H1 (cell line): ENCODE measurements at regions not wholly inside any gene's neighbourhood (a gene's known extent, or its start where the extent isn't known, plus 50 kb on each side); places are given as distances from the start of the nearest gene placed in this dataset.

Experiments
- CTCF ChIA-PET: fragments of 300-600 bp; sonication (Branson Sonifier 250); formaldehyde crosslinking; loops from one replicate; lab custom pipeline; 2021; ENCODE audit not compliant: partially characterized antibody; lab: Charles Lee
- POLR2A ChIA-PET: fragments of 300-600 bp; sonication (Branson Sonifier 250); formaldehyde crosslinking; loops from one replicate; lab custom pipeline; 2021; ENCODE audit warnings: inconsistent platforms; ENCODE audit not compliant: partially characterized antibody; lab: Charles Lee
- DNase-seq, 2 experiments: peaks; one replicate each; pipeline versions ENCODE4 v3.0.0 to v3.0.0-alpha.2; 2010 to 2022; ENCODE audit warnings: low spot score in 2 of 2, low read depth in 1 of 2, mixed read lengths in 1 of 2
- FAIRE-seq: peaks from 2 replicates; lab custom pipeline; 2011; peaks lifted over from hg19 to GRCh38; lab: Jason Lieb, UNC
- H2AFZ ChIP-seq: 2 replicates; pipeline ENCODE4 v1.8.1; 2012; ENCODE audit warnings: low read length, inconsistent platforms
- H2AK5ac ChIP-seq: 2 replicates; pipeline ENCODE4 v1.6.1; 2013; ENCODE audit warnings: low read depth, low read length
- H2BK120ac ChIP-seq: replicated peaks from 2 replicates; pipeline ENCODE3; 2013; ENCODE audit warnings: low read depth, low read length, inconsistent platforms
- H2BK12ac ChIP-seq: 2 replicates; pipeline ENCODE4 v1.6.1; 2013; ENCODE audit warnings: low read depth, low read length
- H2BK15ac ChIP-seq: 2 replicates; pipeline ENCODE4 v1.6.1; 2013; ENCODE audit warnings: low read length
- H2BK20ac ChIP-seq: 2 replicates; pipeline ENCODE4 v1.6.1; 2013; ENCODE audit warnings: low read length
- H2BK5ac ChIP-seq: 2 replicates; pipeline ENCODE4 v1.6.1; 2013; ENCODE audit warnings: low read depth, low read length
- H3K14ac ChIP-seq: 2 replicates; pipeline ENCODE4 v1.6.1; 2013; ENCODE audit warnings: inconsistent platforms; ENCODE audit not compliant: insufficient read length
- H3K18ac ChIP-seq: 2 replicates; pipeline ENCODE4 v1.6.1; 2013; ENCODE audit warnings: low read length; ENCODE audit errors: extremely low read depth
- H3K23ac ChIP-seq: 2 replicates; pipeline ENCODE4 v1.6.1; 2013; ENCODE audit warnings: inconsistent platforms; ENCODE audit not compliant: insufficient read length
- H3K23me2 ChIP-seq: 2 replicates; pipeline ENCODE4 v1.6.1; 2013; ENCODE audit warnings: low read depth, low read length
- H3K27ac ChIP-seq: 2 replicates; pipeline ENCODE4 v1.6.1; 2011; ENCODE audit warnings: low read depth, low read length, inconsistent platforms
- H3K27me3 ChIP-seq, 4 experiments: replicated peaks in 1 of 4; 1 replicate in 1 of 4; 2 replicates in 3 of 4; pipeline versions ENCODE4 v1.6.1 to v1.8.1; 2011 to 2013; ENCODE audit warnings: low read length in 3 of 4, mild to moderate bottlenecking in 3 of 4, inconsistent platforms in 2 of 4, mixed read lengths in 2 of 4, moderate library complexity in 1 of 4; ENCODE audit not compliant: control insufficient read depth in 3 of 4, insufficient read depth in 3 of 4; ENCODE audit errors: extremely low read depth in 1 of 4
- H3K36me3 ChIP-seq, 4 experiments: 2 replicates each; pipeline versions ENCODE4 v1.6.1 to v1.8.1; 2011 to 2013; ENCODE audit warnings: mild to moderate bottlenecking in 4 of 4, low read length in 3 of 4, moderate library complexity in 2 of 4, control low read depth in 1 of 4, inconsistent platforms in 1 of 4; ENCODE audit not compliant: insufficient read depth in 4 of 4, control insufficient read depth in 2 of 4
- H3K4ac ChIP-seq: replicated peaks from 2 replicates; pipeline ENCODE3; 2013; ENCODE audit warnings: low read length, low read depth, mixed read lengths, inconsistent platforms; ENCODE audit not compliant: insufficient read length
- H3K4me1 ChIP-seq, 4 experiments: replicated peaks in 1 of 4; 1 replicate in 1 of 4; 2 replicates in 3 of 4; pipeline versions ENCODE4 v1.6.1 to v1.8.1; 2011 to 2013; ENCODE audit warnings: low read length in 3 of 4, inconsistent platforms in 2 of 4, mixed read lengths in 1 of 4; ENCODE audit not compliant: insufficient read depth in 4 of 4, control insufficient read depth in 3 of 4
- H3K4me2 ChIP-seq, 2 experiments: 2 replicates each; pipeline versions ENCODE4 v1.6.1 to v1.8.1; 2011 to 2013; ENCODE audit warnings: low read depth in 2 of 2, low read length in 2 of 2, control low read depth in 1 of 2, inconsistent platforms in 1 of 2, mild to moderate bottlenecking in 1 of 2; ENCODE audit not compliant: insufficient read depth in 1 of 2
- H3K4me3 ChIP-seq, 4 experiments: fragments of 200-600, 300-600 bp in 1 of 4; sonication (generic), shearing (Covaris generic), sonication (Bioruptor Twin) in 1 of 4; 2 replicates each; pipeline versions ENCODE4 v1.5.1 to v1.8.1; 2011 to 2016; ENCODE audit warnings: low read length in 4 of 4, low read depth in 3 of 4, control low read depth in 2 of 4, inconsistent platforms in 2 of 4, mild to moderate bottlenecking in 2 of 4, mixed read lengths in 1 of 4, moderate library complexity in 1 of 4; ENCODE audit not compliant: insufficient read depth in 2 of 4; ENCODE audit errors: extremely low read depth in 1 of 4
- H3K56ac ChIP-seq: replicated peaks from 2 replicates; pipeline ENCODE3; 2013; ENCODE audit warnings: low read depth, mild to moderate bottlenecking, mixed read lengths, low read length, inconsistent platforms; ENCODE audit not compliant: insufficient read length
- H3K79me1 ChIP-seq: 2 replicates; pipeline ENCODE4 v1.6.1; 2013; ENCODE audit warnings: low read depth, low read length, control low read depth
- H3K79me2 ChIP-seq, 2 experiments: 2 replicates each; pipeline versions ENCODE4 v1.6.1 to v1.8.1; 2012 to 2013; ENCODE audit warnings: low read length in 2 of 2, mild to moderate bottlenecking in 2 of 2, inconsistent platforms in 1 of 2; ENCODE audit not compliant: insufficient read depth in 2 of 2, control insufficient read depth in 1 of 2
- H3K9ac ChIP-seq, 4 experiments: replicated peaks in 1 of 4; 1 replicate in 1 of 4; 2 replicates in 3 of 4; pipeline versions ENCODE4 v1.6.1 to v1.8.1; 2011 to 2013; ENCODE audit warnings: low read depth in 3 of 4, low read length in 3 of 4, control low read depth in 2 of 4, mild to moderate bottlenecking in 2 of 4, moderate library complexity in 2 of 4, inconsistent platforms in 1 of 4; ENCODE audit errors: extremely low read depth in 1 of 4
- H3K9me3 ChIP-seq, 2 experiments: 2 replicates each; pipeline versions ENCODE4 v1.6.1 to v1.8.1; 2012 to 2013; ENCODE audit warnings: mild to moderate bottlenecking in 2 of 2, moderate library complexity in 2 of 2, control low read depth in 1 of 2, inconsistent platforms in 1 of 2, low read depth in 1 of 2, low read length in 1 of 2, mixed read lengths in 1 of 2; ENCODE audit not compliant: insufficient read depth in 2 of 2
- H4K20me1 ChIP-seq, 2 experiments: replicated peaks in 1 of 2; 2 replicates each; pipeline versions ENCODE3 to v1.8.1; 2011 to 2013; ENCODE audit warnings: inconsistent platforms in 2 of 2, low read length in 2 of 2, mild to moderate bottlenecking in 1 of 2; ENCODE audit not compliant: insufficient read depth in 2 of 2, control insufficient read depth in 1 of 2
- H4K5ac ChIP-seq: 2 replicates; pipeline ENCODE4 v1.6.1; 2013; ENCODE audit warnings: low read length, low read depth, mixed read lengths, inconsistent platforms; ENCODE audit not compliant: insufficient read length
- H4K8ac ChIP-seq: 2 replicates; pipeline ENCODE4 v1.8.0; 2013; ENCODE audit warnings: mild to moderate bottlenecking, moderate library complexity, low read length, inconsistent platforms; ENCODE audit not compliant: insufficient read depth; ENCODE audit errors: extremely low read depth
- H4K91ac ChIP-seq: replicated peaks from 2 replicates; pipeline ENCODE3; 2013; ENCODE audit warnings: low read length, mixed read lengths, inconsistent platforms; ENCODE audit not compliant: insufficient read length
- CEBPB ChIP-seq: IDR thresholded peaks from 2 replicates; pipeline ENCODE4 v1.6.1; 2012; ENCODE audit warnings: low read depth, low read length
- CHD2 ChIP-seq: IDR thresholded peaks from 2 replicates; pipeline ENCODE4 v1.6.1; 2012; ENCODE audit warnings: low read length, improper control_type of control experiment
- CREB1 ChIP-seq: IDR thresholded peaks from 2 replicates; pipeline ENCODE4 v1.6.1; 2012; ENCODE audit warnings: inconsistent platforms
- GTF2F1 ChIP-seq: IDR thresholded peaks from 2 replicates; pipeline ENCODE4 v1.6.1; 2012; ENCODE audit warnings: low read depth, low read length, improper control_type of control experiment, borderline replicate concordance
- JUND ChIP-seq: IDR thresholded peaks from 2 replicates; pipeline ENCODE4 v1.6.1; 2011; ENCODE audit warnings: mild to moderate bottlenecking, improper control_type of control experiment, low read length
- KDM4A ChIP-seq: IDR thresholded peaks from one replicate; pipeline ENCODE4 v1.7.1; 2012; ENCODE audit warnings: low read depth, mild to moderate bottlenecking, moderate library complexity, low read length, inconsistent platforms; ENCODE audit not compliant: severe bottlenecking
- KDM5A ChIP-seq: fragments of 200-600 bp; IDR thresholded peaks from 2 replicates; pipeline ENCODE4 v1.7.1; 2012; ENCODE audit warnings: mild to moderate bottlenecking, low read length, inconsistent platforms, mixed read lengths
- NANOG ChIP-seq: IDR thresholded peaks from 2 replicates; pipeline ENCODE4 v1.6.1; 2011; ENCODE audit warnings: low read length, low read depth, mild to moderate bottlenecking, inconsistent platforms; ENCODE audit not compliant: insufficient read depth, poor library complexity, severe bottlenecking
- POLR2AphosphoS5 ChIP-seq: IDR thresholded peaks from 2 replicates; pipeline ENCODE4 v1.6.1; 2011; ENCODE audit warnings: low read depth, low read length
- RXRA ChIP-seq: IDR thresholded peaks from 2 replicates; pipeline ENCODE4 v1.6.1; 2011; ENCODE audit warnings: low read depth, mild to moderate bottlenecking, low read length, moderate library complexity; ENCODE audit not compliant: insufficient read depth
- TEAD4 ChIP-seq: IDR thresholded peaks from 2 replicates; pipeline ENCODE4 v1.6.1; 2012; ENCODE audit warnings: low read depth, low read length, inconsistent platforms, mixed read lengths
- WGBS, 2 experiments: shearing (Covaris generic) in 1 of 2; methylation state at CpG; one replicate each; pipeline versions ENCODE4 v1.1.6 to v1.1.7; 2013 to 2015; ENCODE audit warnings: low lambda C conversion rate in 2 of 2, mixed read lengths in 2 of 2, inconsistent platforms in 1 of 2, low coverage in 1 of 2, missing lambda C conversion rate in 1 of 2; ENCODE audit not compliant: insufficient replicate concordance in 2 of 2, insufficient coverage in 1 of 2, insufficient read length in 1 of 2; ENCODE audit errors: extremely low coverage in 1 of 2, missing lambda C conversion rate in 1 of 2; 5-methylcytosine and 5-hydroxymethylcytosine counted together
- TF ChIP-seq, protein P1 (sequence below): IDR thresholded peaks from 2 replicates; pipeline ENCODE4 v1.6.1; 2012; ENCODE audit warnings: low read length, inconsistent platforms

DNA sequence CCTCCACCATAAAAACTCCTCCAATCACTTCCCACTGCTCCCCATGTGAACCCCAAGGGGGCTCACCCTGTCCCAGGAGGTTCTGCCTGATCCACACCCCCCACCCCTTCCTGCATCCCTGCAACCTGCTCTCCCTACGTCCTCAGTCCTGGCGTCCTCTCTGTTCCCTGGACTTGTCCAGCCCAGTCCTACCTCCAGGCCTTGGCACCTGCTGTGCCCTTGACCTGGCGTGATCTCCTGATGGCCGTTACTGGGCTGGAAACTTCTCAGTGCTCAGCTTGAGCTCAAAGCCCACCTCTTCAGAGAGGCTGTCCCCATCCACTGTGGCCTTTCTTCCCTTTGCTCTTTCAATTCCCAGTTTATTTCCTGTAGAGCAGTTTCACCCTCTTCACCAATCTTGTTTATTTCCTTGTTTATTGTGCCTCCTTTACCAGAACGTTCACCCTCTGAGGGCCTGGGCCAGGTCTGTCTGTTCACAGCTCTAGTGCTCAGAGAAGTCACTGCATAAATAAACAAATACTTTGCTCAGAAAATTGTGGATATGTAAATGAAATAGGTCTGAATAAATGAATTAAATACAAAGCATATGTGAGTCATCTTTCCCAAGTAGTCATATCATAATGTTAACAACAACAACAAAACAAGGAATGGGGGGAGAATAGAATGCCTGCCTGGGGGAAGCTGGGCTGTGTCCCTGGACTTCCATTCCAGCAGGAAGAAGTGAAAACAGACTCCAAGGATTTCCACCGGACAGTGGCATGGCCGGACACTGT is 175.7 kb upstream of the SULF2 start:
- H4K20me1 ChIP-seq = no peaks in the 10 kb centered on the region
- no peaks in the 10 kb centered on the region for H3K79me2 ChIP-seq
- H3K9ac ChIP-seq = no peak overlapping the region
- no peaks in the 10 kb centered on the region for H3K23me2 ChIP-seq
- H3K14ac ChIP-seq = no peak overlapping the region
- no peak overlapping the region for H2BK5ac ChIP-seq
- no peak overlapping the region for H3K4me2 ChIP-seq
- ChIA-PET CTCF (interaction anchor here (1.5 kb wide), 1 partner anchor 236 kb away, joined by 4 read pairs; no protein-coding TSS in a partner anchor), POLR2A (no interaction called here)
- H3K4me3 ChIP-seq = no peak overlapping the region
- FAIRE-seq = no peak
- 87% methylated on average over 7 of the region's 7 CpGs; no CpG with 5 or more reads in 1 of the 2 experiments for WGBS, 2 experiments
- H3K9me3 ChIP-seq = no peaks in the 10 kb centered on the region
- no peak overlapping the region for H3K4ac ChIP-seq
- no peak overlapping the region for H3K23ac ChIP-seq
- H3K27me3 ChIP-seq = no peaks in the 10 kb centered on the region; a peak in 1 of 7 replicates
- H3K4me1 ChIP-seq = peaks cover 0 to 4% (median 1%) of the 10 kb centered on the region in 4 experiments; a peak in 3 of 7 replicates
- H3K56ac ChIP-seq = no peak overlapping the region
- no peak overlapping the region for H4K8ac ChIP-seq
- no peak overlapping the region for H3K27ac ChIP-seq
- no peak overlapping the region for H2AFZ ChIP-seq
- H2BK15ac ChIP-seq = no peak overlapping the region
- no peak overlapping the region for H2BK120ac ChIP-seq
- no peak for DNase-seq
- no peaks in the 10 kb centered on the region for H3K79me1 ChIP-seq
- no peak overlapping the region for H4K91ac ChIP-seq
- H2BK12ac ChIP-seq = peak overlapping the region; percentile 87; the same call in 1 of the 2 replicates
- no peak overlapping the region for H2BK20ac ChIP-seq
- H2AK5ac ChIP-seq = peak overlapping the region; percentile 75; the same call in 1 of the 2 replicates
- no peaks in the 10 kb centered on the region for H3K36me3 ChIP-seq
- peak overlapping the region; percentile 32; the same call in 1 of the 2 replicates for H3K18ac ChIP-seq
- no peak overlapping the region for H4K5ac ChIP-seq
- no peak for TF ChIP-seq RXRA
- TF ChIP-seq POLR2AphosphoS5 = no peak
- TF ChIP-seq KDM4A = no peak
- no peak for TF ChIP-seq NANOG
- TF ChIP-seq JUND = no peak
- no peak for TF ChIP-seq CREB1
- no peak for TF ChIP-seq TEAD4
- no peak for TF ChIP-seq CEBPB
- TF ChIP-seq GTF2F1 = no peak
- no peak for TF ChIP-seq KDM5A
- TF ChIP-seq CHD2 = no peak
- TF ChIP-seq, protein P1, sequence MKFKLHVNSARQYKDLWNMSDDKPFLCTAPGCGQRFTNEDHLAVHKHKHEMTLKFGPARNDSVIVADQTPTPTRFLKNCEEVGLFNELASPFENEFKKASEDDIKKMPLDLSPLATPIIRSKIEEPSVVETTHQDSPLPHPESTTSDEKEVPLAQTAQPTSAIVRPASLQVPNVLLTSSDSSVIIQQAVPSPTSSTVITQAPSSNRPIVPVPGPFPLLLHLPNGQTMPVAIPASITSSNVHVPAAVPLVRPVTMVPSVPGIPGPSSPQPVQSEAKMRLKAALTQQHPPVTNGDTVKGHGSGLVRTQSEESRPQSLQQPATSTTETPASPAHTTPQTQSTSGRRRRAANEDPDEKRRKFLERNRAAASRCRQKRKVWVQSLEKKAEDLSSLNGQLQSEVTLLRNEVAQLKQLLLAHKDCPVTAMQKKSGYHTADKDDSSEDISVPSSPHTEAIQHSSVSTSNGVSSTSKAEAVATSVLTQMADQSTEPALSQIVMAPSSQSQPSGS = no peak
